Limb (tissue), 2 donors: ENCODE measurements at regions not wholly inside any gene's neighbourhood (a gene's known extent, or its start where the extent isn't known, plus 50 kb on each side); places are given as distances from the start of the nearest gene placed in this dataset.
"Not testable (repeated sequence)": the region's sequence is repeated elsewhere in the genome, so short reads cannot be mapped to it uniquely, and the experiment has no call there.

Experiments used
- DNase-seq, 2 donors: peaks; one replicate each; pipeline ENCODE4 v3.0.0-alpha.2; 2016; ENCODE audit errors: extremely low spot score in 2 of 2

- no peak for DNase-seq
Observed at GRCh38 chr2:14977021-14977420, 344.5 kb downstream of the LRATD1 start.

GRCh38 chr2:14978845-14979244, 346.3 kb downstream of the LRATD1 start:
- DNase-seq, result no peak

DNA sequence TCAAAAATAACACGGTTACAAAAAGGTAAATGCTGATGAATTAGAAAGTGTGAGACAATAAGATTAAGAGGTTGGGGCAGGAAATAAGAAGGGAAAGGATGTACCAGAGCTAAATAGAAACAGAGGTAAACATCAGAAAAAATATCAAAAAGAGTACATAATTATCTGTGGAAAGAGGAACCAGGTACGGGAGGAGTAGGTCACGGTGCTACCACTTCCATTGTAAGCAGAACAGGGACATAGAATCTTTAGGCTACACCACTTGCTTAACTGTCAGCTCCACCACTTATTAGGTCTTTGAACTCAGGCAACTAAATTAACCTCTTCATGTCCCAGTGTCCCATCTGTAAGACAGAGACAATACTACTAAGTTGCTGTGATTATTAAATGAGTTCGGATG, 350.3 kb downstream of the LRATD1 start:
- no peak for DNase-seq

DNA sequence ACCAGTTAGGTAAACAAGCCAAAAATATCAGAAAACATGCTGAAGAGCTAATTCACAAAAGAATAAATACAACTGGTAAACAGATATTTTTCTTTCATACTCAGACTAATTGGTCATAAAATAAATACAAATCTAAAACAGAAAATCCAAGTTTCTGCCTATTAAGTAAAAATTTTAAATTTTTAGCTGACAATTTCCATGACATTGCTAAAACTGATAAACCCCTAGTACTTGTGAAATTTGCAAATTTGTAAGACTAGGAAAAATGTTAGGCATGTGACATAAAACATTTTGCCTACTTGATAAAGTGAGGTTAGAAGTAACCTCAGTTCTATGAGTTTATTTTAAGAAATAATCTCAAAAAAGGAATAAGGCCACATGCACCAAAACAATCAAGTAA, 356.1 kb downstream of the LRATD1 start:
- no peak for DNase-seq

DNA sequence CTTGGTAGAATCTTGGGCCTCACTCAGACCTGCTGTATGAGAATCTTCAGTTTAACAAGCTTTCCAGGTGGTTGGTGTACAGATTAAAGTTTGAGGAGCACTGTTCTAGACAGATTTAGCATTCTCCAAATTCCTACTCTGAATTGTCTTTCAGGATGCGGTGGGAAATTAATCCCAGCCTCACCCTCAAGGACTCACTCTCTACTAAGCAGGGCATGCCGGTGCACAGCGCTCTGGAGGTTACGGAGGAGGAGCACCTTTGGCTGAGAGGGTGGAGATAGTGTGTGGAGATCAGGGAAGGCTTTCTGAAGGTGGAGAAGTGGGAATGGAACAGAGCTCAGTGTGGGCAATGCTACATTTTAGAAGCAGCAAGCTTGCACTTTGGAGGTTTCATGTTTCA, 359.2 kb downstream of the LRATD1 start:
- DNase-seq, result no peak

- DNase-seq, result no peak
Observed at GRCh38 chr2:14994721-14995120, 362.2 kb downstream of the LRATD1 start.

GRCh38 chr2:14996351-14997014, 364.0 kb downstream of the LRATD1 start:
- DNase-seq, result no peak

DNA sequence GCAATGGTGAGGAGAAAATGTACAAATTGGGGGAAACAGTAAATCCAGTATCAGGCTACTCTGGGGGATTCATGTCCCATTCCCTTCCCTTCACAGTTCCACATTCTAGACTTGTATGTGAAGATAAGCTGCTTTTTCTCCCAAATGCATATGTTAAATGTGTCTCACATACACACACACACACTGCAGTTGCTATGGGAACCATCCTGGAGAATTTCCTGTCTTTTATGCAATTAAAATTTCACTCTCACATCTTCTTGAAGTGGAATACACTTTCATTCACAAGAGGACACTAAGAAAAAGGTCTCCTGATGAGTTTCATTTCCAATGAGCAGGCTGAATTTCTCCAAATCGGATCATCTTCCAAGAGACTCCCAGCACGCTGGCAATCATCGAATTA, 366.0 kb downstream of the LRATD1 start:
- DNase-seq, result no peak

DNA sequence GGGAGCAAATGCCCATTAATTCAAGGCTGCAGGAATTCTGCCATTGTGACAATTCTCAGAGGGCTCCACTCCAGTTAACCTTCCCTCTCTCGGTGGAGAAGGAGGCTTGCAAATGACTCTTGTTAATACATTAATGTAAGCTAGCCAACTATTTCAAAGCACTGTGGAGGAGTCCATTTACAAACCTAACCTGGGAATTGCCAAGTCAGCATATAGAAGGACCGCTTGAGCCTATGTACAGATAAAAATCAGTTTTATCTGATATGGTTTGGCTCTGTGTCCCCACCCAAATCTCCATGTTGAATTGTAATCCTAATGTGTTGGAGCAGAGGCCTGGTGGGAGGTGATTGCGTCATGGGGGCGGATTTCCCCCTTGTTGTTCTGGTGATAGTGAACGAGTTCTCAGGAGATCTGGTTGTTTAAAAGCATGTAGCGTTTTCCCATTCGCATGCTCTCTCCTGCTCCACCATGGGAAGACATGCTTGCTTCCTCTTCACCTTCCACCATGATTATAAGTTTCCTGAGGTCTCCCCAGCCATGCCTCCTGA, 366.7 kb downstream of the LRATD1 start:
- no peak for DNase-seq

DNA sequence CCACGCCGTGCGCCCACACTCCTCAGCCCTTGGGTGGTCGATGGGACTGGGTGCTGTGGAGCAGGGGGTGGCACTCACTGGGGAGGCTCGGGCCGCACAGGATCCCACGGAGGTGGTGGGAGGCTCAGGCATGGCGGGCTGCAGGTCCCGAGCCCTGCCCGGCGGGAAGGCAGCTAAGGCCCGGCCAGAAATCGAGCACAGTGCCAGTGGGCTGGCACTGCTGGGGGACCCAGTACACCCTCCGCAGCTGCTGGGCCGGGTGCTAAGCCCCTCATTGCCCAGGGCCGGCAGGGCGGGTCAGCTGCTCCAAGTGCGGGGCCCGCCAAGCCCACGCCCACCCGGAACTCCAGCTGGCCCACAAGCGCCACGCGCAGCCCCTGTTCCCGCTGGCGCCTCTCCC, 370.0 kb downstream of the LRATD1 start:
- DNase-seq, result not testable (repeated sequence)

GRCh38 chr2:15006667-15007066, 374.1 kb downstream of the LRATD1 start:
- DNase-seq, result no peak

- no peak for DNase-seq
Observed at GRCh38 chr2:15009681-15010080, 377.2 kb downstream of the LRATD1 start.

- no peak for DNase-seq
Observed at GRCh38 chr2:15010346-15010745, 377.8 kb downstream of the LRATD1 start.

GRCh38 chr2:15018814-15019213, 386.3 kb downstream of the LRATD1 start:
- no peak for DNase-seq

DNA sequence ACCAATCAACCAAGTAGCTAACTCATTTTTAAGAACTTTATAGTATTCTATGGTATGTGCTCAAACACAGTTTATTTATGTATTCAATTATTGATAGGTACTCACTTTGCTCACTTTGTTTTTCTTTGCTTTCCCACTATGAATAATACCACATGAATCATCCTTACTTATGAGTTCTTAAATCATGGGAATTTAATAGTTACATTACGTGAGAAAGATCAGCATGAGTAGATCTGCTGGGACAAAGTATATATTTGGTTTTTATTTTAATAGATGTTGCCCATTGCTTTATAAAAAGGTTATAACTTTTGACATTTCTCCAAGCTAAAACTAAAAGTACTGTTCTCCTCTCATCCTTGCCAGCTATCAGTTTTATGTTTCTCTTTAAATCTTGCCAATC, 390.7 kb downstream of the LRATD1 start:
- no peak for DNase-seq

DNA sequence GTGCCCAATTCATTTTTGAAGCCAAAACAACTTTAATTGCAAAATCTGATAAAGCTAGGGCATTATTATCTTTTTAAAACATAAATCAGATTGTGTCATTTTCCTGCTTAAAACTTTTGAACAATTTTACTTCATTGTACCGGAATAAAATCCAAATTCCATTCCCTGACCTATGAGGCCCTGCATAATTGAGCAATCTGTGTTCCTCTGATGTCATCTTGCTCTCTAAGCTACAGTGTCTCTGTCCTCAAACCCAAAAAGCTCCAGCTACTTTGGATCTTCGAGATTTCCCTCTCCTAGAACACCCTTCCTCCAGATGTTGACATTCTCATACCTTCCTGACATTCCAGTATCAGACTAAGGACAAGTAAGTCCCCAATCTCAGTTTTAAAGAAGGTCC, 395.9 kb downstream of the LRATD1 start:
- no peak for DNase-seq

GRCh38 chr2:15031745-15032240, 399.3 kb downstream of the LRATD1 start:
- DNase-seq, result no peak

GRCh38 chr2:15034246-15034645, 401.7 kb downstream of the LRATD1 start:
- no peak for DNase-seq

DNA sequence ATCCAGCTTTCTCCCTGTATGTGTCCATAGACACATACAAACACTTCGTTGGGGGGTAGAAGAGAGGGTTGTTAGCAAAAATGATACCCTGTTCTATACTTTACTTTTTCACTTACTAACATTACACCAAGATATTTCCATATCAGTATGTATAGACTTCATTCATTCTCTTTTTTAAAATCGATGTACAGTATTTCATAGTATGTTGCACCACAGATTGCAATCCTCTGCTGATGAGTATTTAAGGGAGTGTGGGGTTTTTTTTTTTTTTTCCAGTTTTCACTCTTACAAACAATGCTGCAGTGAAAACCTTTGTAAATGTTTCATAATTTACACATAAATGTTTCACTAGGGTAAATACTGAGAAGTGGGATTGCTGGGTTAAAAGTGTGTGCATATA, 402.3 kb downstream of the LRATD1 start:
- DNase-seq, result no peak

DNA sequence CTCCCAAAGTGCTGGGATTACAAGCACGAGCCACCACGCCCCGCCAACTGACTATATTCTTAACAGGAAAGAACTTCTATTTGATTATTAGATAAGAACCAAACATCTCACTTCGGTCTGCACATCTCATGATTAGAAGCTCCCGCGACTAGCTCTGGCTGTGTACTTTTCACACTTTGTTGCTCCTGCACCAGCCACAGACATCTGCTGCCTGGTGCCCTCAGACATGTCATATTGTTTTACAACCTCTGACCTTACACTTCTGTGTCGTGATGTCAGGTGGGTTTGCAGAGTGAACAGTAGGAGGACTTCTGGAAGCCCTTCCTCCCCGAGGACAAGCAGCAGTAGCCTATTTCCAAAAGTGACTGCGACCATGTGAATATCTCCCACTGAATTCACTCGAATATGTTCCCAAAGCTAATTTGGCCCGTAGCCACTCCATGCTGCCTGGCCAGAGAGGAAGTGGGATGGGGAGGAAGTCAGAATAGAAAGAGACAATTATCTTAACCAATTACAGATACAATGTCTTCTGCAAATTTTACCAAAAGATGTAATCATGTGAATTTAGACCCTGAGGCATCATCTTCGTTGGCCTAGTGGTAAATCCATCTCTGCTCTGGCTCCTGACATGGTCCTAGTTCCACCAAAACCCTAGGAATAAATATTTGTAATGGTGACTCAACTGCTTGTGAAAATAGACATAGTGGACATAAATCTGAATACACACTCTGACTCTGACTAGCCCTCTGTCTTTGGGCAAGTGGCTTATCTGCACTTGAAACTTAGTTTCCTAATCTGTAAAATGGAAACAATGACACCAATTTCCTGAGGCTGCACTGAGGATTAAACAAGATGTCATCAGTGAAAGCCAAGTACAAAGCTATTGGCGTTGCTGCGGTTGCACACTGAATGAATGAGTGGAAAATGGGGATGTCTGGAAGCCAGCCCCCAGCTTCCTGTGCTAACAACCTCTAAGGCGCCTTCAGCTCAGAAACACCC, 406.1 kb downstream of the LRATD1 start:
- DNase-seq, result no peak

DNA sequence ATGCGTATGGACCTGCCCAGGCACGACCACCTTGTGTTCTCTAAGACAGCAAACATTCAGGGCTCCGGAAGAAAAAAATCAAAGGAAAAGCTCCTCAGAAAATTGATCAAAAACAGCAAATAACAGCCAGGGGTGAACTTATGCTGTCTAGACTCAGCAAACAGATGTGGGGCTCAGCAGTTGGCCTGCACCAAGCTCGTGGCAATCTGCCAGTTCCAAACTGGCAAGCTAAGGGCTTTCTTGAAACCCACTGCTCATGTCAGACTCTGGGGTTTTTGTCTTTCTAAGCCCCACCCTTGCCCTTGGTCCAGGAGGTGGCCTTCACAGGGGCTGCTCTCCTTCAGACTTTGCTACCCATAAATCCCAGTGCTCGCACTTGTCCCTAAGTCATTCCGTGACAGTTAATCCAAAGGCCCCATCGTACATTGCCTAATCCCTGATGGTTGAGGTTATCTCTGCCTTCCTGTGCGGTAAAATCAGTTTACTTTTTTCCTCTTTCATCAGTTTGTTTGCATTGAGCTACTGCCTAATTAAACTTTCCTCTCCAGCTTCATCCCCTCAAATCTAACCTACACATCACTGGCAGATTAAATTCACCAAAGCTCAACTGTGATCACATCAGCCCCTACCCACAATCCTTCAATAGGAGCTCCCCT, 408.0 kb downstream of the LRATD1 start:
- DNase-seq, result peak; percentile 55 to 58

DNA sequence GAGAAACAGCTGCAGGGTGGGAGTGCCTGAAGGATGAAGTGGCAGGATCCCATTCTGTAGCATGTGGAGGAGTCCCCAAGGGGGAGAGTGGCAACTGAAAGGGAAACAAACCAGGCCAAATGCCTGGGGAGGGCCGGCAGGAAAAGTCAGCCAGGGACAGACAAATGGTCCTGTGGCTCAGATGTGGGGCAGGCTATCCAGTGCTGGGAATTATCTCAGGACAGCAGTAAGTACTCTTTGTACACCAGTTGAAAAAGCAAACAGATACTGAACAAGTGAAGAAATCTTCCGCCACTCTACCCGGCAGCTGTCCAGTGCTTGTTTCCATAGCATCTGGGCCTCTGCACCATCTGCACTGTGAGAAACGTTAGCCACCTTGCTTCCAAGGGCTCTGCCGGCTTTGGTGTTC, 408.9 kb downstream of the LRATD1 start:
- DNase-seq, result peak; percentile 46 to 51
